Brain microvascular endothelial cell (primary cell): ENCODE measurements at regions not wholly inside any gene's neighbourhood (a gene's known extent, or its start where the extent isn't known, plus 50 kb on each side); places are given as distances from the start of the nearest gene placed in this dataset.
A peak's percentile ranks its signal among the peaks of the same experiment; 100 is the strongest.

Experiments
- DNase-seq: peaks from one replicate; pipeline ENCODE4 v3.0.0-alpha.2; 2020
- H3K27ac ChIP-seq: fragments of 250-450 bp; sonication (Bioruptor Pico); 2 replicates; pipeline ENCODE4 v1.5.1; 2020; ENCODE audit warnings: mild to moderate bottlenecking, moderate library complexity
- H3K27me3 ChIP-seq: fragments of 250-450 bp; sonication (Bioruptor Pico); replicated peaks from 2 replicates; pipeline ENCODE4 v1.5.1; 2020; ENCODE audit warnings: mild to moderate bottlenecking
- H3K36me3 ChIP-seq: fragments of 250-450 bp; sonication (Bioruptor Pico); replicated peaks from 2 replicates; pipeline ENCODE4 v1.5.1; 2020; ENCODE audit warnings: mild to moderate bottlenecking
- H3K4me3 ChIP-seq: 2 replicates; pipeline ENCODE4 v1.5.1; 2011; ENCODE audit warnings: low read depth, mild to moderate bottlenecking, control low read depth, low read length, moderate library complexity
- CTCF ChIP-seq: IDR thresholded peaks from 2 replicates; pipeline ENCODE4 v1.5.1; 2011; ENCODE audit warnings: low read depth, mild to moderate bottlenecking, moderate library complexity, low read length, control low read depth, inconsistent platforms; ENCODE audit errors: missing control alignments
- in situ Hi-C: cut with HindIII; loops from 2 replicates; pipeline ENCODE4 v1.10.0; 2017; ENCODE audit warnings: low sequenced_read_pairs, low pct_ligation_motif_present

- no peak for TF ChIP-seq CTCF
- Histone ChIP-seq H3K36me3 (no peaks in the 10 kb centered on the region), H3K4me3 (no peak overlapping the region), H3K27me3 (no peaks in the 10 kb centered on the region), H3K27ac (no peak overlapping the region)
- in situ Hi-C loops = no loop called here
- no peak for DNase-seq
Measured at GRCh38 chr18:63071701-63072141, 247.8 kb downstream of the BCL2 start.

DNA sequence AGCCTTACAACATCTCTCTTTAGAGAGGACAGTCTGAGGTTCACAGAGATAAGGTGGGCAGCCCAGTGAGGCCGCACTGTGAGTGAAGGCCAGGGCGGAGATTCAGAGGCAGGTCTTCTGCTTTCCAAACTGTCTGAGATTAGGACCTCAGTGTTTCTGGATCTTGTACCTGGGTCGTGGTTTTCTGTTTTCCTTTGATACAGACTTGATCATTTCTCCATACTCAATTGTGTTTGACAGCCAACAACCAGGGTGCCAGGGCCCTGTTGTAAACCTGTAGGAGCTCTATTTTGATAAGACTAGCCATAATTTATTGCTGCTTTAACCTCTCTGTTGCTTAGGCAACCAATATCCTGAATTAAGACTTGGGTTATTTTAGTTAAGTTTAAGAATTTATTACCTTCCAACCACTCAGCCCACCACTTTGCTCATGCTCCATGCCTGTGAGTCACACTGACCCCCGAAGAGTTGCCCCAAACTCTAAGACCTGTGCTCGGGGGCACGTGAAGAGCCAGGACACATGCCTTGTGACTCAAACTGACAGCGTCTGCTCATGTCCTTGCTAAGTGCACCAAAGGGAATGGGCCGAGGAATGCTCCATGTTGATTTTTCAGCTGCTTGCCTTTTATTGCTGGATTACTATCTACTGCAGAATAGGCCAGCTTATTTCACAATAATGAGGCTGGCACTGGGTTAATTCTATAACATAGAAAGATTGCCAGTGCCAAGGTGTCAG is 248.6 kb downstream of the BCL2 start:
- Histone ChIP-seq H3K27me3 (no peaks in the 10 kb centered on the region), H3K36me3 (no peaks in the 10 kb centered on the region), H3K4me3 (no peak overlapping the region), H3K27ac (no peak overlapping the region)
- TF ChIP-seq CTCF = no peak
- in situ Hi-C loops = no loop called here
- DNase-seq = no peak

DNA sequence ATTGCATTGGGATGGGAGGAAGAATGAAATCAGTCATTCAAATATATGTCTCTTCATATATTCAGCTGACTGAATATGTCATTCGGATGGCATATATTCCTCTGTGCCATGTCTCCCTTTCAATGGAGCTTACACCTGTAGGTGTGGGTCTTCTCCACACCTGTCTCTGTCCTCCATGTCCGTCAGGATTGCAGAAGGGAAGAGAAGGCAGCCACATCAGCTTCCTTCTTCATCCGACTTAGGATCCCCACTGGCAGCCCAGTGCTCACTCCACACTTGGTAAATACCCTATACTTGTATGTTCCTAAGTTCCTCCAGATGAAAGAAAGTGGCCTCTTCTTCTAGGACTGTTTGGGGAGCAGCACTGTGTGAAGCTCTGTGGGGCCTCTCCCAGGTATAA is 250.1 kb downstream of the BCL2 start:
- Histone ChIP-seq H3K4me3 (no peak overlapping the region), H3K27ac (no peak overlapping the region), H3K36me3 (no peaks in the 10 kb centered on the region), H3K27me3 (no peaks in the 10 kb centered on the region)
- no peak for DNase-seq
- no peak for TF ChIP-seq CTCF
- in situ Hi-C loops = no loop called here

- Histone ChIP-seq H3K27me3 (no peaks in the 10 kb centered on the region), H3K4me3 (no peak overlapping the region), H3K27ac (no peak overlapping the region), H3K36me3 (no peaks in the 10 kb centered on the region)
- no peak for TF ChIP-seq CTCF
- DNase-seq = no peak
- in situ Hi-C loops = no loop called here
Measured at GRCh38 chr18:63067939-63068338, 251.6 kb downstream of the BCL2 start.

- H3K27ac ChIP-seq = no peak overlapping the region
- no peaks in the 10 kb centered on the region for H3K27me3 ChIP-seq
- in situ Hi-C loops = no loop called here
- no peak for DNase-seq
- no peak overlapping the region for H3K4me3 ChIP-seq
- no peak for TF ChIP-seq CTCF
- H3K36me3 ChIP-seq = no peaks in the 10 kb centered on the region
Measured at GRCh38 chr18:63065172-63065571, 254.4 kb downstream of the BCL2 start.

GRCh38 chr18:63063171-63063570 is 256.4 kb downstream of the BCL2 start:
- TF ChIP-seq CTCF = no peak
- no peak overlapping the region for H3K27ac ChIP-seq
- peak; percentile 5 for DNase-seq
- no peaks in the 10 kb centered on the region for H3K27me3 ChIP-seq
- H3K36me3 ChIP-seq = no peaks in the 10 kb centered on the region
- in situ Hi-C loops = no loop called here
- no peak overlapping the region for H3K4me3 ChIP-seq
